ENCODE measurements at regions not wholly inside any gene's neighbourhood (a gene's known extent, or its start where the extent isn't known, plus 50 kb on each side); places are given as distances from the start of the nearest gene placed in this dataset.

DNA sequence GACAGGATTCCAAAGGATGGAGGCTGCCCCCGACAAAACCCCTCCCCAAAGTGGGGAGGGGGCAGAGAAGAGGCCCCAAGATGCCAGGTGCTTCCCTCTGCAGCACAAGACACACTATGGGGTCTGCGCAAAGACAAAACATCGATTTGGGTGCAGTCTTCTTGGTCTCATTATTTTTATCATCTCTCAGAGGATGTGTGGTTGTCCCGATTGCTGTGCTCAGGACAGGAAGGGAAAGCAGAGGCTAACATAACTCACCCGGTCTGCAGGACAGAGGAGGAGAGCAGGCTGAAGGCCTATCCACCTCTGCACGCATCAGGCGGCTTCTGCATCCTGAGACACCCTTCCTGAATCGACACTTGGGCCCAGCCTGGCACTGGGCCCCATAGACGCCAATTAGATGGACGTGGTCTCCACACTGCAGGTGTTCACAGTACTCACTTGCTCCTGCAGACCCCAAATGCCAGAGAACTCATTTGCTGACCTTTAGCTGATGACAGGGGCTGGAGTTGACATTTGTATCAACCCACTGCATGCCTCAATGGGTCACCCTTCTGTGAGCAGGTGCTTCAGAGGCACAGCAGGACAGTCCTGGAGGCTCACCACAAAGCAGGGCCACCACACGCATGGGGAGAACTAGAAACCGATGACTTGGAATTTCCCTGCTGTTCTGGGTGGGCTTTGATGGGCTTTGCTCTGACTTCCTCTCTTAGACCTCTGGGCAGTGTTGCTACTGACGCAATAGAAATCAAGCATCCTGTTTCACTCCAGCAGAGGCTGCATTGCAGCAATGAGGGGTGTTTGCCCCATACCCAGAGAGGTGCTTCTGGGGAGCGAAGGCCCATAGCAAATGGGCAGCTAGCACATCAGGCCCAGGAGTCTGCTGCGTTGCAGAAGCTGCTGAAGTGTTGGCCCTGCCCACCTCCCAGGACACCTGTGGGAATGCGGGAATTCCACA lies 96.3 kb upstream of the ENPP6 start:
- Histone ChIP-seq H3K36me3 (ENCODE audit: low read depth, missing control alignments) (no peaks in the 10 kb centered on the region), H3K27ac (no peak overlapping the region), H3K27me3 (no peaks in the 10 kb centered on the region), H3K4me1 (no peaks in the 10 kb centered on the region), H3K9me3 (no peaks in the 10 kb centered on the region), H3K4me3 (no peak overlapping the region)
- intact Hi-C loops (cut with DNase I; ENCODE audit: low total_unique reads) = no loop called here
- no peak for TF ChIP-seq POLR2A (IDR thresholded peaks at IDR 0.05)
- no peak for TF ChIP-seq CTCF (IDR thresholded peaks at IDR 0.05)
- WGBS, 2 donors = 86 to 88% methylated on average over 11 to 16 of the region's 16 CpGs
- no peak for DNase-seq

- DNase-seq = no peak
- TF ChIP-seq CTCF (IDR thresholded peaks at IDR 0.05) = no peak
- no peak for TF ChIP-seq POLR2A (IDR thresholded peaks at IDR 0.05)
- Histone ChIP-seq H3K9me3 (no peaks in the 10 kb centered on the region), H3K27ac (no peak overlapping the region), H3K4me1 (no peaks in the 10 kb centered on the region), H3K36me3 (ENCODE audit: low read depth, missing control alignments) (no peaks in the 10 kb centered on the region), H3K27me3 (no peaks in the 10 kb centered on the region), H3K4me3 (no peak overlapping the region)
- intact Hi-C loops (cut with DNase I; ENCODE audit: low total_unique reads) = no loop called here
- 85 to 89% methylated on average over 4 of the region's 4 CpGs for WGBS, 2 donors
Observed at GRCh38 chr4:184313058-184313581, 95.4 kb upstream of the ENPP6 start.

DNA sequence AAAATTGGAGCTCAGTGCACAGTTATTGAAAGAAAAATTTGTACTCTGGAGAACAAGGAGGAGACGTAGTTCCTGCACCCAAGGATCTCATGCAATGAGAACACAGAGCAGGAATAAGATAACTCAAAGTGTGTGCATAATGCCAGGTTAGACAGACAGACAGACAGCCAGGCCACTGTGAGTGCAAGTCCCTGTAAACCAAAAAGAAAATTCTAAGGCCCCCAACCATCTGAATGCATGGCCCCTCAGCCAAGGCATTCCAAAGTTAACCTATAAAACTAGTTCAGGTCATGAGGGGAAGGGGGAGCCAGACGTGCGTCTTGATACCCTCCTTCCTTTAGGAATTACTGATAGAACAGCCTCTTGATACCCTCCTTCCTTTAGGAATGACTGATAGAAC lies 94.5 kb upstream of the ENPP6 start:
- H3K36me3 ChIP-seq (ENCODE audit: low read depth, missing control alignments) = no peaks in the 10 kb centered on the region
- H3K27me3 ChIP-seq = no peaks in the 10 kb centered on the region
- TF ChIP-seq POLR2A (IDR thresholded peaks at IDR 0.05) = no peak
- TF ChIP-seq CTCF (IDR thresholded peaks at IDR 0.05) = no peak
- H3K27ac ChIP-seq = no peak overlapping the region
- no peak overlapping the region for H3K4me3 ChIP-seq
- no peak for DNase-seq
- no peaks in the 10 kb centered on the region for H3K4me1 ChIP-seq
- intact Hi-C loops (cut with DNase I; ENCODE audit: low total_unique reads) = no loop called here
- WGBS, 2 donors = 93% methylated on average over 3 of the region's 3 CpGs
- no peaks in the 10 kb centered on the region for H3K9me3 ChIP-seq

GRCh38 chr4:184310881-184311709 lies 93.4 kb upstream of the ENPP6 start:
- TF ChIP-seq POLR2A (IDR thresholded peaks at IDR 0.05) (no peak), CTCF (IDR thresholded peaks at IDR 0.05) (no peak)
- no peaks in the 10 kb centered on the region for H3K9me3 ChIP-seq
- no peak overlapping the region for H3K4me3 ChIP-seq
- H3K36me3 ChIP-seq (ENCODE audit: low read depth, missing control alignments) = no peaks in the 10 kb centered on the region
- 83 to 87% methylated on average over 12 to 14 of the region's 14 CpGs for WGBS, 2 donors
- no peak overlapping the region for H3K27ac ChIP-seq
- no peaks in the 10 kb centered on the region for H3K4me1 ChIP-seq
- peak; percentile 34 for DNase-seq
- intact Hi-C loops (cut with DNase I; ENCODE audit: low total_unique reads) = no loop called here
- no peaks in the 10 kb centered on the region for H3K27me3 ChIP-seq

Measured in testis (tissue), 2 donors.